AG10803 (cell line): ENCODE measurements at regions not wholly inside any gene's neighbourhood (a gene's known extent, or its start where the extent isn't known, plus 50 kb on each side); places are given as distances from the start of the nearest gene placed in this dataset.

Experiments
- DNase-seq: peaks from one replicate; pipeline ENCODE4 v3.0.0; 2010; ENCODE audit warnings: low read depth
- H3K4me3 ChIP-seq: 2 replicates; pipeline ENCODE4 v1.5.1; 2011; ENCODE audit warnings: mild to moderate bottlenecking, low read length, control low read depth
- TF ChIP-seq, protein P1 (sequence below): conservative IDR thresholded peaks from 2 replicates; pipeline ENCODE4 v1.5.1; 2011; ENCODE audit warnings: mild to moderate bottlenecking, low read length, control low read depth, inconsistent platforms

DNA sequence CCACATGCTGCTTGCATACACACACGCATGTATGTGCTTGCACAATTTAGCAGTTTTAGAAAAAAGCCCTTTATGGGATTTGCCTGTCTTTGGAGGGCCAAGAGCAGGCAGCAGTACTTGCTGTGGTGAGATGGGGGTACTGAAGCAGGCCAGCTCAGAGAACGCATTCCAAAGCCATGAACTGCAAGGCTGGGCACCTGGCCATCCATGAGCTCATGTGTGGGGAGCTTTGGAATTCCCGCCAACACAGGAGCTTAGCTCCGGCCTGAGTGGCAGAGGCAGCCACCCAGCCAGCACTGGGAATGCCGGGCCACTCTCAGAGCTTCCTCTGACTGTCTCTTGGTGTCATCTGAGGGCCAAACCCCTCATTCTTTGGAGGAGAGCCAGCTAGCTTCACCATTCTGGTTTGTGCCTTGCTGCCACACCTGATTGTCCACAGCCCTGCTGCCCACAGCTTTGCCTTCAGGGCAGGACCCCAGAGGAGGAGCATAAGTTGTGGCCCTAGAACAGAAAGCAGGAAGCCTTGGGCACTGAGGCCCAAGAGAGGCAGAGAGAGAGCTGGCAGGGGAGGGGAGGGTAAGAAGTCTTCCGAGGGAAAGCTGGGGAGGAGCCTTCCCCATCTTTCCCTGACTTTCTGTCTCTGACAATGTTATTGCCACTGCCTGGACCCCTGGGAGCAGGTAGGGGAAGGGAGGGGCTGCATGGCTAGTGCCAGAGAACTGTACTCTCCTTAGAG lies 92.1 kb upstream of the POU3F1 start:
- TF ChIP-seq, protein P1, sequence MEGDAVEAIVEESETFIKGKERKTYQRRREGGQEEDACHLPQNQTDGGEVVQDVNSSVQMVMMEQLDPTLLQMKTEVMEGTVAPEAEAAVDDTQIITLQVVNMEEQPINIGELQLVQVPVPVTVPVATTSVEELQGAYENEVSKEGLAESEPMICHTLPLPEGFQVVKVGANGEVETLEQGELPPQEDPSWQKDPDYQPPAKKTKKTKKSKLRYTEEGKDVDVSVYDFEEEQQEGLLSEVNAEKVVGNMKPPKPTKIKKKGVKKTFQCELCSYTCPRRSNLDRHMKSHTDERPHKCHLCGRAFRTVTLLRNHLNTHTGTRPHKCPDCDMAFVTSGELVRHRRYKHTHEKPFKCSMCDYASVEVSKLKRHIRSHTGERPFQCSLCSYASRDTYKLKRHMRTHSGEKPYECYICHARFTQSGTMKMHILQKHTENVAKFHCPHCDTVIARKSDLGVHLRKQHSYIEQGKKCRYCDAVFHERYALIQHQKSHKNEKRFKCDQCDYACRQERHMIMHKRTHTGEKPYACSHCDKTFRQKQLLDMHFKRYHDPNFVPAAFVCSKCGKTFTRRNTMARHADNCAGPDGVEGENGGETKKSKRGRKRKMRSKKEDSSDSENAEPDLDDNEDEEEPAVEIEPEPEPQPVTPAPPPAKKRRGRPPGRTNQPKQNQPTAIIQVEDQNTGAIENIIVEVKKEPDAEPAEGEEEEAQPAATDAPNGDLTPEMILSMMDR, result peak; percentile 35
- no peak overlapping the region for H3K4me3 ChIP-seq
- DNase-seq, result peak; percentile 94

DNA sequence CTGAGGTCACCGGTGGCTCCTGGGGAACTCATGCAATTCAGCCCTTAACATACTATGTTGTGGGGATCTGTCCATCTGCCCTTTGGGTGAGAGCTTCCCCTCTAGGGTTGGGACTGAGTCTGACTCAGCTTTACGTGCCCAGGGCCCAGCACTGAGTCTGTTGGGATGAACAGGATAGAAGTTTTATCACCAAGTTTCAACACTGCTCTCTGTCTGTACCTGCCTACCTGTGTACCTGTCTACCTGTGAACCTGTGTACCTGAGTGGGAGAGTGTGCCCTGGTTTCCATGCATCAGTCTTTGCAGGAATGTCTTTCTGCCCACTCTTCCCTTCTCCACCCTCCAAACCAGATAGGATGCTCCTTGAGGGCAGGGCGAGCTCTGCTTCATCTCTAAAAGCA lies 90.6 kb upstream of the POU3F1 start:
- no peak for DNase-seq
- TF ChIP-seq, protein P1, result no peak
- no peak overlapping the region for H3K4me3 ChIP-seq

DNA sequence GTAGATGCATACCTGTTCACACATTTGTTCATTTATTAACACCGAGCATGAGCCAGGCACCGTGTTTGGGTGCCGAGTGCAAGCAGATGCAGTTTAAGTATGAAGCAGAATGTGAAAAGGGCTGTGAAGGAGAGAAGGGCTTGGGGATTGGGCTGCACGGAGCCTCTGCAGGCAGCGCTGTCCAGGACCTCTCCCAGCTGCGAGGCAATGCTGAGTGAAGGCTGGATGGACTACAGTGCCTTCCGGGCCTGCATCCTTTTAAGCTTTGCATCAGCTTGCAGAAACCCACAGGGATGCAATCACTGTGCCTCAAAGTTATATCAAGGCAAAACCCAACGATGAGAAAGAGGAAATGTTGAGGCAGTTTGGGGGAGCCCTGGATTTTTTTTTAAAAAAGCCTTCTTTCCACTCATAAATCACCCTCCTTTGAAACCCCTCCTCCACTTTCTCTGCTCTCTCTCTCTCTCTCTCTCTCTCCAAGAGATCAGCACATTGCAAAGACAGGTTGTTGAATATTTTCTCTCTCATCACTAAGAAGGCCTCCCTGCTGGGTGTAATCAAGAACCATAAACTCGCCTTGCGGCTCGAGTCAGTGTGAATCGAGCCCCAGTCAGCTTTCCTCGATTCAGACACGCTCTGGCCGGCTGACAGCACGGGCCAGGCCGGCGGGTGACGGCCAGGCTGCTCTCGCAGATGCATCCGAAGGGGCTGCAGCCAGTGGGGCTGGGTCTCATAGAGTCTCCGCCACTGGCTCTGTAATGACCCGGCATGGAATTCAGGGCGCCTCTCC lies 89.2 kb upstream of the POU3F1 start:
- H3K4me3 ChIP-seq, result no peak overlapping the region
- TF ChIP-seq, protein P1, result no peak
- DNase-seq, result no peak

DNA sequence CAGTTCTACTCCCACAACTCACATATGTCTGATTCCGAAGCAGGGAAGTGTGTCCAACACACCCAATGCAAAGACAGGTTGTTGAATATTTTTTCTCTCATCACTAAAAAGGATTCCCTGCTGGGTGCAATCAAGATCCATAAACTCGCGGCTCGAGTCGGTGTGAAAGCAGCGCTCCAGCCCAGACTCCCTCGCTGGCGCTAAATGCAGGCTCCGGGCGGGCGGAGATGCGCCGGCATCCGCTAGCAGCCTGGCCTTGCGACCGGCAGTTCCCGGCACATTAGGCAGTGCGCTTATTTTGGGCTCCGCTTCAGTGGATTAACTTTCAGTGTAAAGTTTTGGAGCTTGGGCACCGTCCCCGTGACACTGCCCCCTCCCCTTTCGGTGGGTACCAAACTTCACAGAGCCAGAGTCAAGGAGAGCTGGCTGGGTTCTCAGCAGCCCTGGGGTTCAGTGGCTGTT lies 87.7 kb upstream of the POU3F1 start:
- no peak for DNase-seq
- TF ChIP-seq, protein P1, result no peak
- no peak overlapping the region for H3K4me3 ChIP-seq

DNA sequence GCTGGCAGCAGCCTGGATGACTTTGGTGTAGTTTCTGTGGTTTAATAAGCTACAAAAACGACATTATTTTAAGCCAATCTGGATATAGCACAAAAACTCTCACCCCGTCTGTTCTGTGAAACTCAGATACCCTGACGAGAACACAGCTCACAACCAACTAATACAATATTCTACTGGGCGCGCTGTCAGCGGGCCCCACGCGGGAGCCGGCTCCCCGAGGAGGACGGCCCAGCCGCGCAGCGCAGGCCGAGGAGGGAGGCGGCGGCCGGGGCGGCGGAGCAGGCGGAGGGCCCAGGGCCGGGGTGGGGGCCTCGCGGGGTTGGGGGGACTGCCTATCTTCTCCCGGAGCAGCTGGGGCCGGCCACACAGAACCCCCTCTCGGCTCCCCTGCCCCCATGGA lies 87.2 kb upstream of the POU3F1 start:
- no peak for DNase-seq
- TF ChIP-seq, protein P1, result no peak
- H3K4me3 ChIP-seq, result no peak overlapping the region

DNA sequence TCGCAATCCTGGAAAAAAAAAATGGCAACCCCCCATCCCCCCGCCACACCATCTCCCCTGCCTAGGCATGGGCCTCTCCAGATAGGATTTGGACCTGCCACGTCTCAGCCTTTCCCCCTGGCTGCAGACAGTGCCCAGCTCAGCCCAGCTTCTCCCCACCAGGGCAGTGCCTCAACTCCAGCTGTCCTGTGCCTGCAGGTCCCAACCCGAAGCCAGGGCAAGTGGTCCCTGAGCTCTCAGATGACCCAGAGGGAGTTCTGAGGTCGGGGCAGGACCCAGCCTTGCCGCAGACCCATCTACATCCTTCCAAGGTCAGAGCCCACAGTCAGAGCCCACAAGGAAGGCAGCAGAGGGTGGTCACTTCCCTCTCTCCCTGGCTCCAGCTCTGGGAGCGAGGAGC lies 86.7 kb upstream of the POU3F1 start:
- TF ChIP-seq, protein P1, result no peak
- DNase-seq, result no peak
- no peak overlapping the region for H3K4me3 ChIP-seq

DNA sequence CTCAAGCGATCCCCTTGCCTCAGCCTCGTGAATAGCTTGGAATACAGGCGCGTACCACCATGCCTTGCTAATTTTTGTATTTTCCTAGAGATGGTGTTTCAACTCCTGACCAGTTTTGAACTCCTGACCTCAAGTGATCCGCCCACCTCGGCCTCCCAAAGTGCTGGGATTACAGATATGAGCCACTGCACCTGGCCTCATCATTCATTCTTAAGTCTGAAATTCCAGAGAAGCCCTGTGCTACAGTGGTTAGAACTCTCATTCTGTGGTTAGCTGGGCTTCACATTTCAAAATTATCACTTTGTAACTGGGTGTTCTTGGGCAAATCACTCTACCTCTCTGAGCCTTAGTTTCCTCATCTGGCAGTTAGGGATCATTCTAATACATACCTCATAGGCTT lies 86.1 kb upstream of the POU3F1 start:
- TF ChIP-seq, protein P1, result no peak
- no peak overlapping the region for H3K4me3 ChIP-seq
- no peak for DNase-seq
